Natural killer cell (primary cell): ENCODE measurements at regions not wholly inside any gene's neighbourhood (a gene's known extent, or its start where the extent isn't known, plus 50 kb on each side); places are given as distances from the start of the nearest gene placed in this dataset.

ENCODE experiments used
- ATAC-seq, 3 donors: fragments of 150-1000 bp in 2 of 3; fragments of 200-7000 bp in 1 of 3; cut with Tn5 transposase; 1 replicate in 1 of 3; 2 replicates in 2 of 3; pipeline ENCODE4 v1.10.0; 2021; ENCODE audit warnings: mild to moderate bottlenecking in 2 of 3, moderate library complexity in 2 of 3
- DNase-seq, 2 donors: peaks; one replicate each; pipeline versions ENCODE4 v3.0.0 to v3.0.0-alpha.2; 2013 to 2021; ENCODE audit warnings: mixed read lengths in 1 of 2
- H3K27ac ChIP-seq: one replicate; pipeline ENCODE4 v1.5.1; 2013; ENCODE audit warnings: mild to moderate bottlenecking, low read length
- H3K27me3 ChIP-seq: one replicate; pipeline ENCODE4 v1.6.1; 2013; ENCODE audit warnings: low read length; ENCODE audit not compliant: control insufficient read depth, insufficient read depth
- H3K36me3 ChIP-seq: one replicate; pipeline ENCODE4 v1.6.1; 2013; ENCODE audit warnings: low read length; ENCODE audit not compliant: control insufficient read depth, insufficient read depth
- H3K4me1 ChIP-seq: one replicate; pipeline ENCODE4 v1.6.1; 2013; ENCODE audit warnings: low read length; ENCODE audit not compliant: control insufficient read depth, insufficient read depth
- H3K4me3 ChIP-seq: one replicate; pipeline ENCODE4 v1.5.1; 2013; ENCODE audit warnings: low read length
- H3K9me3 ChIP-seq: one replicate; pipeline ENCODE4 v1.6.1; 2013; ENCODE audit warnings: low read length; ENCODE audit not compliant: control insufficient read depth, insufficient read depth
- H3K27ac Mint-ChIP-seq, 2 donors: one replicate each; pipeline ENCODE4 v1.8.0; 2022; ENCODE audit warnings: mild to moderate bottlenecking in 2 of 2, mixed read lengths in 2 of 2, moderate library complexity in 1 of 2
- H3K27me3 Mint-ChIP-seq, 2 donors: one replicate each; pipeline ENCODE4 v1.8.0; 2022; ENCODE audit warnings: low read depth in 2 of 2, mixed read lengths in 2 of 2
- H3K36me3 Mint-ChIP-seq: one replicate; pipeline ENCODE4 v1.8.0; 2022; ENCODE audit warnings: mixed read lengths
- H3K4me1 Mint-ChIP-seq, 2 donors: one replicate each; pipeline ENCODE4 v1.8.0; 2022; ENCODE audit warnings: mixed read lengths in 2 of 2
- H3K4me3 Mint-ChIP-seq: one replicate; pipeline ENCODE4 v1.8.0; 2022; ENCODE audit warnings: mild to moderate bottlenecking, moderate library complexity, mixed read lengths
- H3K9me3 Mint-ChIP-seq, 2 donors: one replicate each; pipeline ENCODE4 v1.8.0; 2022; ENCODE audit warnings: mixed read lengths in 2 of 2
- WGBS: methylation state at CpG from one replicate; pipeline ENCODE4 v1.1.7; 2013; ENCODE audit warnings: missing lambda C conversion rate; ENCODE audit not compliant: insufficient coverage; 5-methylcytosine and 5-hydroxymethylcytosine counted together
- intact Hi-C: fragments of 100-400 bp; cut with micrococcal nuclease; formaldehyde crosslinking; loops from one replicate; pipeline ENCODE4 v1.14.2; 2022
- TF ChIP-seq, protein P1 (sequence below): fragments of 200-600 bp; IDR thresholded peaks from one replicate; pipeline ENCODE4 v1.8.0; 2022; ENCODE audit warnings: antibody characterized with exemption

DNA sequence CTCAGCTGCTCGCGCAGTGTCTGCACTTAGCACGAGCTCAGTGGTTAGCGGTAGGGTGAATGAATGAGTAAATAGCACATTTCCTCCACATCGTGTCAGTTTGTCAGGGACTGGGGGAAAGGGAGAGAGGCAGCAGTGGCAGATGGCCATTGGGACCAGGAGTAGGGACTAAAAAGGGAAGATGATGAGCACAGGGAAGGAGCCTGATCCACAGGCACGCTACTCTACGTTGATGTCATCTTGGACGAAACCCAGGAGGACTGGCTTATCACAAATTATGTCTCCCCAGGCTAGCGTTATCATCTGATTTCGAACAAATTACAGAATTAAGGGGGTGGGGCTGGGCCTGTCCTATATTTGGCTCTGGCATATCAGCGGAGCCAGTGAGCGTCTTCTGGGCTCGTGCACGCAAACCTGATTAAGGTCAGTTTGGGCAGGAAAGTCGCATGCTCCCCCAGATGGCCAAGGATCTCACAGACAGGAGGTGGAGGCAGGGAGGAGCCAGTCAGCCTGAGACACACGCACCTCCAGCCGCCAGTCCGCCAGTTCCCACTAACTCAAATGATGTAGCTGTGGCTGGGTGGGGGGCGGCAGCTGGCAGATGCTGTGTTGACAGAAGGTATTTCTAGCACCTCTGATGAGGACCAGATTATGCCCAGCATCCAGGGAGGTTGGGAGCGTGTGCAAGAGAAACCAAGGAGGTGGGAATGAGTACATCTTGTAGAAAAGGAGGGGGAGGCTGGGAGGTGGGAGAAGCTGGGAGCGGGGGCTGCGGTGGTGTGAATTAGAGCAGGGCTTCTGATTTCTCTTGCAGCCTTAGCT, 97.4 kb upstream of the PRDM11 start:
- Histone ChIP-seq H3K4me3 (no peak overlapping the region), H3K27ac (no peak overlapping the region)

DNA sequence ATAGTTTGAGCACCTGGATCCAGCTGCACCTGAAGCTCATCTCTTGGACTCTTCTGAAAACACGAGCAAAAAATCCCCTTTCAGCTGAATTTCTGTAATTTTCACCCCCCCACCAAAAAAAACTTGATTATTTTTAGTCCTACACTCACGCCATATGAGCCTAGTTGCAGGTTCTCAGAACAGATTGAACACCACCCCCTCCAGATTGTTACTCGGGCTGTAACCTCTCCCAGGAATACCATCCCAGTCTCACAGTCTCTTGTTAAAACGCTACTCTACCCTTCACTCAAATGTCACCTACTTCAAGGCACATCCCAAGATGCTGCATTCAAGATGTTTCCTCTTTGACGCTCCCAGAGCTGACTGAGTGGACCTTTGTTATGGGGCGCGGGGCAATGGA, 96.3 kb upstream of the PRDM11 start:
- DNase-seq (no peak), ATAC-seq (no peak)
- H3K4me1 ChIP-seq, result peaks cover 15% of the 10 kb centered on the region
- H3K4me3 ChIP-seq, result no peak overlapping the region
- H3K36me3 Mint-ChIP-seq, result no peaks in the 10 kb centered on the region
- no peaks in the 10 kb centered on the region for H3K9me3 Mint-ChIP-seq
- TF ChIP-seq, protein P1, sequence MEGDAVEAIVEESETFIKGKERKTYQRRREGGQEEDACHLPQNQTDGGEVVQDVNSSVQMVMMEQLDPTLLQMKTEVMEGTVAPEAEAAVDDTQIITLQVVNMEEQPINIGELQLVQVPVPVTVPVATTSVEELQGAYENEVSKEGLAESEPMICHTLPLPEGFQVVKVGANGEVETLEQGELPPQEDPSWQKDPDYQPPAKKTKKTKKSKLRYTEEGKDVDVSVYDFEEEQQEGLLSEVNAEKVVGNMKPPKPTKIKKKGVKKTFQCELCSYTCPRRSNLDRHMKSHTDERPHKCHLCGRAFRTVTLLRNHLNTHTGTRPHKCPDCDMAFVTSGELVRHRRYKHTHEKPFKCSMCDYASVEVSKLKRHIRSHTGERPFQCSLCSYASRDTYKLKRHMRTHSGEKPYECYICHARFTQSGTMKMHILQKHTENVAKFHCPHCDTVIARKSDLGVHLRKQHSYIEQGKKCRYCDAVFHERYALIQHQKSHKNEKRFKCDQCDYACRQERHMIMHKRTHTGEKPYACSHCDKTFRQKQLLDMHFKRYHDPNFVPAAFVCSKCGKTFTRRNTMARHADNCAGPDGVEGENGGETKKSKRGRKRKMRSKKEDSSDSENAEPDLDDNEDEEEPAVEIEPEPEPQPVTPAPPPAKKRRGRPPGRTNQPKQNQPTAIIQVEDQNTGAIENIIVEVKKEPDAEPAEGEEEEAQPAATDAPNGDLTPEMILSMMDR, result no peak
- 81% methylated on average over 7 of the region's 7 CpGs for WGBS
- peaks cover 7 to 14% of the 10 kb centered on the region in 2 donors for H3K4me1 Mint-ChIP-seq
- H3K36me3 ChIP-seq, result no peaks in the 10 kb centered on the region
- no peaks in the 10 kb centered on the region for H3K27me3 ChIP-seq
- H3K27ac ChIP-seq, result no peak overlapping the region
- no peak overlapping the region for H3K27ac Mint-ChIP-seq
- H3K9me3 ChIP-seq, result no peaks in the 10 kb centered on the region
- intact Hi-C loops, result no loop called here
- H3K4me3 Mint-ChIP-seq, result no peak overlapping the region
- H3K27me3 Mint-ChIP-seq, result peaks cover 0 to 11% of the 10 kb centered on the region in 2 donors

More for the DNA sequence above, 97.4 kb upstream of the PRDM11 start:
- TF ChIP-seq, protein P1, result no peak
- DNase-seq (no peak), ATAC-seq (no peak)
- H3K4me1 Mint-ChIP-seq, result peaks cover 7 to 14% of the 10 kb centered on the region in 2 donors
- intact Hi-C loops, result no loop called here
- H3K36me3 Mint-ChIP-seq, result no peaks in the 10 kb centered on the region
- H3K9me3 Mint-ChIP-seq, result no peaks in the 10 kb centered on the region
- peaks cover under 1 to 6% of the 10 kb centered on the region in 2 donors for H3K27me3 Mint-ChIP-seq
- 92% methylated on average over 22 of the region's 22 CpGs for WGBS
- Histone ChIP-seq H3K4me1 (peaks cover 15% of the 10 kb centered on the region), H3K36me3 (no peaks in the 10 kb centered on the region), H3K27me3 (no peaks in the 10 kb centered on the region), H3K9me3 (no peaks in the 10 kb centered on the region)
- H3K4me3 Mint-ChIP-seq, result no peak overlapping the region
- H3K27ac Mint-ChIP-seq, result no peak overlapping the region

DNA sequence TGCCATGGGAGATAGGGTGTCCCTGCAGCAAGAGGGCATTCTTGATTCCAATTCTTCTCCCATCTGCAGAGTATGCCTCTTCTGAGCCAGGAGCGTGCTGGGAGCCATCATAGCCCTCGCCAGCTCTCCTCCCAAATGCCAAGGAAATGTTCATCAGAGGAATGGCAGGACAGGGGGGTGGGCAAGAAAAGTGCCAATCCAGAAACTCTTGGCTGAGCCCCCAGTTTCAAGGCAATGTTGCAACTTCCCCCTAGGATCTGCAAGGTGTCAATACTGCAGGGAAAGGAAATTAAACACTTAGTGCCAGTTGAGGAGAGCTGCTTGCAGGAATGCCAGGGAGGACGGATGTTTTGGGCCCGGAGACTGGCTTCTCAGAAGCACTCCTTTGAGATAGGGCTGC, 94.8 kb upstream of the PRDM11 start:
- no peak overlapping the region for H3K27ac Mint-ChIP-seq
- DNase-seq (no peak), ATAC-seq (no peak)
- intact Hi-C loops, result no loop called here
- Histone ChIP-seq H3K4me1 (peaks cover 3% of the 10 kb centered on the region), H3K36me3 (no peaks in the 10 kb centered on the region), H3K27ac (no peak overlapping the region), H3K9me3 (no peaks in the 10 kb centered on the region), H3K27me3 (no peaks in the 10 kb centered on the region), H3K4me3 (no peak overlapping the region)
- WGBS, result 96% methylated on average over 4 of the region's 4 CpGs
- peaks cover 0 to 1% of the 10 kb centered on the region in 2 donors for H3K4me1 Mint-ChIP-seq
- no peaks in the 10 kb centered on the region for H3K36me3 Mint-ChIP-seq
- H3K27me3 Mint-ChIP-seq, result peaks cover 0 to 11% of the 10 kb centered on the region in 2 donors
- H3K9me3 Mint-ChIP-seq, result no peaks in the 10 kb centered on the region
- H3K4me3 Mint-ChIP-seq, result no peak overlapping the region
- TF ChIP-seq, protein P1, result no peak

DNA sequence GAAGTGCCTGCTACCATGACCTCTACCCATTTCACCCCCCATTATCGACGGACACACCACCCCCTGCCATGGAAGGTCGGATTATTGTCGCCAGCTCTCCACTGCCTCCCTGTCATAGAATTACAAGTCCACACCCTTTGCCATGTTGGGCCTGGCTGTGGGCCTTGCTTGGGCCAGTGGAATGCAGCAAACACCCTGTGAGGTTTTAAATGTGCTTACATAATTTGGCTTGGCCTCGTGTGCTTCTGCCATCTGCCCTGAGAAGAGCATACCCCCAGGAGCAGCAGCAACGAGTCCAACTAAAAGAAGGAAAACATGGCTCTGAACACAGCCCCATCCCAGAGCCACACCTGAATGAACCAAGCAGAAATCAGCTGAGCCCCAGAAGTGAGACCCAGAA, 94.1 kb upstream of the PRDM11 start:
- intact Hi-C loops, result no loop called here
- Mint-ChIP-seq H3K27ac (no peak overlapping the region), H3K36me3 (no peaks in the 10 kb centered on the region), H3K4me3 (no peak overlapping the region), H3K9me3 (no peaks in the 10 kb centered on the region), H3K27me3 (peaks cover 0 to 11% of the 10 kb centered on the region in 2 donors), H3K4me1 (no peaks in the 10 kb centered on the region)
- Histone ChIP-seq H3K4me3 (no peak overlapping the region), H3K9me3 (no peaks in the 10 kb centered on the region), H3K27me3 (no peaks in the 10 kb centered on the region), H3K36me3 (no peaks in the 10 kb centered on the region), H3K4me1 (no peaks in the 10 kb centered on the region), H3K27ac (no peak overlapping the region)
- TF ChIP-seq, protein P1, result no peak
- ATAC-seq (no peak), DNase-seq (no peak)
- 88% methylated on average over 6 of the region's 6 CpGs for WGBS
